Neural cell (in vitro differentiated cells): ENCODE measurements at regions not wholly inside any gene's neighbourhood (a gene's known extent, or its start where the extent isn't known, plus 50 kb on each side); places are given as distances from the start of the nearest gene placed in this dataset.

Source experiments
- H2AFZ ChIP-seq: fragments of 200-600, 300-800 bp; sonication (generic), shearing (Covaris generic); 2 replicates; pipeline ENCODE4 v1.6.0; 2014; ENCODE audit warnings: low read depth, mild to moderate bottlenecking, antibody characterized with exemption, low read length, moderate library complexity
- H3F3A ChIP-seq: fragments of 200-600 bp; shearing (Covaris generic); 2 replicates; pipeline ENCODE4 v1.6.1; 2016; ENCODE audit warnings: mild to moderate bottlenecking, moderate library complexity, mixed read lengths, antibody characterized with exemption, low read length; ENCODE audit not compliant: insufficient read depth, poor library complexity, severe bottlenecking
- H3K27ac ChIP-seq: fragments of 200-600, 300-800 bp; sonication (generic), shearing (Covaris generic); 2 replicates; pipeline ENCODE4 v1.5.1; 2014; ENCODE audit warnings: mild to moderate bottlenecking, low read length, moderate library complexity
- H3K27me3 ChIP-seq: fragments of 300-800, 200-600 bp; sonication (generic), shearing (Covaris generic); 2 replicates; pipeline ENCODE4 v1.6.0; 2014; ENCODE audit warnings: mild to moderate bottlenecking, low read depth, low read length, moderate library complexity; ENCODE audit not compliant: insufficient read depth
- H3K36me3 ChIP-seq: fragments of 300-800, 200-600 bp; sonication (generic), shearing (Covaris generic); 2 replicates; pipeline ENCODE4 v1.5.1; 2014; ENCODE audit warnings: mild to moderate bottlenecking, antibody characterized with exemption, low read length, moderate library complexity; ENCODE audit not compliant: insufficient read depth
- H3K4me2 ChIP-seq: fragments of 300-800, 200-600 bp; sonication (generic), shearing (Covaris generic); 2 replicates; pipeline ENCODE4 v1.6.0; 2014; ENCODE audit warnings: mild to moderate bottlenecking, low read length
- H3K4me3 ChIP-seq: fragments of 300-800, 200-600 bp; sonication (generic), shearing (Covaris generic); 2 replicates; pipeline ENCODE4 v1.5.1; 2014; ENCODE audit warnings: mild to moderate bottlenecking, low read length, moderate library complexity
- H3K79me2 ChIP-seq: fragments of 200-600 bp; shearing (Covaris generic); replicated peaks from 2 replicates; pipeline ENCODE4 v1.6.0; 2014; ENCODE audit warnings: mild to moderate bottlenecking, low read length, moderate library complexity; ENCODE audit not compliant: insufficient read depth
- H3K9ac ChIP-seq: fragments of 300-800, 200-600 bp; sonication (generic), shearing (Covaris generic); 2 replicates; pipeline ENCODE4 v1.6.1; 2016; ENCODE audit warnings: mild to moderate bottlenecking, low read length, mixed read lengths
- H3K9me2 ChIP-seq: fragments of 200-600 bp; shearing (Covaris generic); 2 replicates; pipeline ENCODE4 v1.6.1; 2016; ENCODE audit warnings: mild to moderate bottlenecking, low read length, mixed read lengths; ENCODE audit not compliant: insufficient read depth
- H3K9me3 ChIP-seq: fragments of 200-600, 300-800 bp; sonication (generic), shearing (Covaris generic); 2 replicates; pipeline ENCODE4 v1.6.1; 2016; ENCODE audit warnings: mild to moderate bottlenecking, mixed run types, low read length, moderate library complexity, mixed read lengths
- H4K20me1 ChIP-seq: fragments of 200-600 bp; shearing (Covaris generic); 2 replicates; pipeline ENCODE4 v1.6.1; 2016; ENCODE audit warnings: mild to moderate bottlenecking, mixed run types; ENCODE audit not compliant: insufficient read depth
- EP300 ChIP-seq: fragments of 450-650 bp; conservative IDR thresholded peaks from 2 replicates; pipeline ENCODE4 v1.6.1; 2014; ENCODE audit warnings: antibody characterized with exemption, mild to moderate bottlenecking, moderate library complexity; ENCODE audit not compliant: poor library complexity, severe bottlenecking
- EZH2 ChIP-seq: fragments of 200-600, 300-800 bp; shearing (Covaris generic), sonication (generic); IDR thresholded peaks from 2 replicates; pipeline ENCODE4 v1.6.1; 2014; ENCODE audit warnings: antibody characterized with exemption, low read length, borderline replicate concordance, mild to moderate bottlenecking; ENCODE audit not compliant: insufficient read depth, poor library complexity, severe bottlenecking
- MXI1 ChIP-seq: fragments of 450-650 bp; conservative IDR thresholded peaks from 2 replicates; pipeline ENCODE4 v1.6.1; 2014; ENCODE audit warnings: antibody characterized with exemption, mild to moderate bottlenecking; ENCODE audit not compliant: poor library complexity, severe bottlenecking
- POLR2AphosphoS5 ChIP-seq: IDR thresholded peaks from 2 replicates; pipeline ENCODE4 v1.6.1; 2012
- RAD21 ChIP-seq: fragments of 450-650 bp; conservative IDR thresholded peaks from 2 replicates; pipeline ENCODE4 v1.6.1; 2014; ENCODE audit warnings: antibody characterized with exemption, mild to moderate bottlenecking, moderate library complexity
- SMC3 ChIP-seq: fragments of 450-650 bp; conservative IDR thresholded peaks from 2 replicates; pipeline ENCODE4 v1.6.1; 2014; ENCODE audit warnings: antibody characterized with exemption, mild to moderate bottlenecking, moderate library complexity; ENCODE audit not compliant: poor library complexity
- TAF1 ChIP-seq: IDR thresholded peaks from 2 replicates; pipeline ENCODE4 v1.6.1; 2012; ENCODE audit warnings: low read depth
- TF ChIP-seq, protein P1 (sequence below): IDR thresholded peaks from 2 replicates; pipeline ENCODE4 v1.6.1; 2012; ENCODE audit warnings: borderline replicate concordance
- TF ChIP-seq, protein P2 (sequence below): fragments of 450-650 bp; IDR thresholded peaks from 2 replicates; pipeline ENCODE4 v1.5.1; 2014; ENCODE audit warnings: antibody characterized with exemption, mild to moderate bottlenecking, moderate library complexity; ENCODE audit not compliant: poor library complexity, severe bottlenecking

DNA sequence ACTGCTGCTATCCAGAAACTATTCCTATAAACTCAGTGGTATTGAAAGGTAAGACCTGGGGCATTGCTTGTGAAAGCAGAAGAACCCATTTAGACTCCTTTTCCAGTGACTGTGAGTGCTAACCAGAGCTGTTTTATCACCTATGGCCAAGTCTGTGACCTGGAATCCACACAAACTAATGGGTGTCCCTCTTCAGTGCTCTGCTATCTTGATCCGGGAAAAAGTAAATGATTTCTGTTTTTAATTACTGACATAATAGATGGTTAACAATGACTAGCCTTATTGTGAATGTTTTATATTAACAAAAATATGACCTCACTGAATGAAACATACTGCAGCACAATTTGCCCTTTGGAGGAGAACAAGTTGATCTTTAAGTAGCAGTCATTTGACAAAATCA, 251.6 kb upstream of the MC4R start:
- Histone ChIP-seq H4K20me1 (no peaks in the 10 kb centered on the region), H3K36me3 (no peaks in the 10 kb centered on the region), H3K27ac (no peak overlapping the region), H3K79me2 (no peaks in the 10 kb centered on the region), H3K4me2 (no peak overlapping the region), H3K9me2 (no peaks in the 10 kb centered on the region), H3F3A (no peaks in the 10 kb centered on the region), H3K4me3 (no peak overlapping the region), H3K9me3 (no peaks in the 10 kb centered on the region), H2AFZ (no peak overlapping the region), H3K27me3 (no peaks in the 10 kb centered on the region), H3K9ac (no peak overlapping the region)
- TF ChIP-seq POLR2AphosphoS5 (no peak), TAF1 (no peak), EZH2 (no peak), EP300 (no peak), MXI1 (no peak), RAD21 (no peak), SMC3 (no peak)
- TF ChIP-seq, protein P1, sequence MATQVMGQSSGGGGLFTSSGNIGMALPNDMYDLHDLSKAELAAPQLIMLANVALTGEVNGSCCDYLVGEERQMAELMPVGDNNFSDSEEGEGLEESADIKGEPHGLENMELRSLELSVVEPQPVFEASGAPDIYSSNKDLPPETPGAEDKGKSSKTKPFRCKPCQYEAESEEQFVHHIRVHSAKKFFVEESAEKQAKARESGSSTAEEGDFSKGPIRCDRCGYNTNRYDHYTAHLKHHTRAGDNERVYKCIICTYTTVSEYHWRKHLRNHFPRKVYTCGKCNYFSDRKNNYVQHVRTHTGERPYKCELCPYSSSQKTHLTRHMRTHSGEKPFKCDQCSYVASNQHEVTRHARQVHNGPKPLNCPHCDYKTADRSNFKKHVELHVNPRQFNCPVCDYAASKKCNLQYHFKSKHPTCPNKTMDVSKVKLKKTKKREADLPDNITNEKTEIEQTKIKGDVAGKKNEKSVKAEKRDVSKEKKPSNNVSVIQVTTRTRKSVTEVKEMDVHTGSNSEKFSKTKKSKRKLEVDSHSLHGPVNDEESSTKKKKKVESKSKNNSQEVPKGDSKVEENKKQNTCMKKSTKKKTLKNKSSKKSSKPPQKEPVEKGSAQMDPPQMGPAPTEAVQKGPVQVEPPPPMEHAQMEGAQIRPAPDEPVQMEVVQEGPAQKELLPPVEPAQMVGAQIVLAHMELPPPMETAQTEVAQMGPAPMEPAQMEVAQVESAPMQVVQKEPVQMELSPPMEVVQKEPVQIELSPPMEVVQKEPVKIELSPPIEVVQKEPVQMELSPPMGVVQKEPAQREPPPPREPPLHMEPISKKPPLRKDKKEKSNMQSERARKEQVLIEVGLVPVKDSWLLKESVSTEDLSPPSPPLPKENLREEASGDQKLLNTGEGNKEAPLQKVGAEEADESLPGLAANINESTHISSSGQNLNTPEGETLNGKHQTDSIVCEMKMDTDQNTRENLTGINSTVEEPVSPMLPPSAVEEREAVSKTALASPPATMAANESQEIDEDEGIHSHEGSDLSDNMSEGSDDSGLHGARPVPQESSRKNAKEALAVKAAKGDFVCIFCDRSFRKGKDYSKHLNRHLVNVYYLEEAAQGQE, result no peak
- TF ChIP-seq, protein P2, sequence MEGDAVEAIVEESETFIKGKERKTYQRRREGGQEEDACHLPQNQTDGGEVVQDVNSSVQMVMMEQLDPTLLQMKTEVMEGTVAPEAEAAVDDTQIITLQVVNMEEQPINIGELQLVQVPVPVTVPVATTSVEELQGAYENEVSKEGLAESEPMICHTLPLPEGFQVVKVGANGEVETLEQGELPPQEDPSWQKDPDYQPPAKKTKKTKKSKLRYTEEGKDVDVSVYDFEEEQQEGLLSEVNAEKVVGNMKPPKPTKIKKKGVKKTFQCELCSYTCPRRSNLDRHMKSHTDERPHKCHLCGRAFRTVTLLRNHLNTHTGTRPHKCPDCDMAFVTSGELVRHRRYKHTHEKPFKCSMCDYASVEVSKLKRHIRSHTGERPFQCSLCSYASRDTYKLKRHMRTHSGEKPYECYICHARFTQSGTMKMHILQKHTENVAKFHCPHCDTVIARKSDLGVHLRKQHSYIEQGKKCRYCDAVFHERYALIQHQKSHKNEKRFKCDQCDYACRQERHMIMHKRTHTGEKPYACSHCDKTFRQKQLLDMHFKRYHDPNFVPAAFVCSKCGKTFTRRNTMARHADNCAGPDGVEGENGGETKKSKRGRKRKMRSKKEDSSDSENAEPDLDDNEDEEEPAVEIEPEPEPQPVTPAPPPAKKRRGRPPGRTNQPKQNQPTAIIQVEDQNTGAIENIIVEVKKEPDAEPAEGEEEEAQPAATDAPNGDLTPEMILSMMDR, result no peak

DNA sequence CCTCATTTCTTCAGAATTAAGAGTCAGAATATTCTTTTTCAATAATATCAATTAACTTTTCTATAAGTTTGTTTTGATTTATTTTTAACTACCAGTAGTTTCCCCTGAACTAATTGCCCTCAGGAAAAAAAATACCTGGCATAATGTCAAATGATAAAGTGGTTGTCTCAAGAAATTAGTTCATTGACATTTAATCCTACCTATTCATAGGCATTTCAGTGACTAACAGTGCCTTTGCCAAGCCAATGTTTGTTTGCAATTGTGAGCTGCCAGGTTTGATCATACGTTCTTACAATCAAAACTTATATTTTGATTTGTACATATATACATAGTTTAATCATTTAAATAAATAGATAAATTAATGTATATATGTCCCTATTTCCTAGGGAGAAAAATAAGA, 267.3 kb upstream of the MC4R start:
- Histone ChIP-seq H3K27me3 (no peaks in the 10 kb centered on the region), H3K9me3 (no peaks in the 10 kb centered on the region), H3K27ac (no peak overlapping the region), H2AFZ (no peak overlapping the region), H3F3A (no peaks in the 10 kb centered on the region), H3K9me2 (no peaks in the 10 kb centered on the region), H3K4me2 (no peak overlapping the region), H3K4me3 (no peak overlapping the region), H3K9ac (no peak overlapping the region), H3K36me3 (no peaks in the 10 kb centered on the region), H4K20me1 (no peaks in the 10 kb centered on the region), H3K79me2 (no peaks in the 10 kb centered on the region)
- TF ChIP-seq POLR2AphosphoS5 (no peak), RAD21 (no peak), TAF1 (no peak), MXI1 (no peak)
- TF ChIP-seq, protein P2, result no peak
- TF ChIP-seq, protein P1, result no peak
